SU-DHL-6 (cell line): ENCODE measurements at regions not wholly inside any gene's neighbourhood (a gene's known extent, or its start where the extent isn't known, plus 50 kb on each side); places are given as distances from the start of the nearest gene placed in this dataset.

Experiments
- EZH2phosphoT487 ChIP-seq: fragments of 200-600 bp; sonication (generic), shearing (Covaris generic); conservative IDR thresholded peaks from 2 replicates; pipeline ENCODE4 v1.6.1; 2018; ENCODE audit warnings: mild to moderate bottlenecking, antibody characterized with exemption, low read length, moderate library complexity, mixed read lengths
- TF ChIP-seq, protein P1 (sequence below): fragments of 200-600 bp; sonication (generic); IDR thresholded peaks from one replicate; pipeline ENCODE4 v1.5.1; 2017; ENCODE audit warnings: antibody characterized with exemption, mild to moderate bottlenecking, low read length, moderate library complexity; ENCODE audit not compliant: insufficient read depth, poor library complexity, severe bottlenecking

DNA sequence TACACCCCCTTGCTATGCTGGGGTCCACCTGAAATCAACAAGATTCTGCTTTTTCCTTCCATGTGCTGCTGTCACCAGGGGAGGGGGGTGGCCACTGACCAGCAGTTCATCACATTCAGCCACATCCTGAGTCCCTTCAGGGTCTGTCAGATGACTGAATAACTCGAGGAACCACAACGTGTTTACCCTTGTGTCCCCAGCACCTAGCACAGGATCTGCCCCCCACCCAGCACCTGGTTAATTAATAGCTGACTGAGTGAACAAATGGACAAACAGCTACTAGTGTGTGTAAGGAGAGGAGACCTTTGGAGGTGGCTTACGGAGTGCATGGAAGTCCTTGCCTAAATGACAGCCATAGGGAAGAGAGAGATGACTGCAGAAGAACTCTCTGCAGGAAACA, 119.5 kb upstream of the NCAM1 start:
- TF ChIP-seq, protein P1, sequence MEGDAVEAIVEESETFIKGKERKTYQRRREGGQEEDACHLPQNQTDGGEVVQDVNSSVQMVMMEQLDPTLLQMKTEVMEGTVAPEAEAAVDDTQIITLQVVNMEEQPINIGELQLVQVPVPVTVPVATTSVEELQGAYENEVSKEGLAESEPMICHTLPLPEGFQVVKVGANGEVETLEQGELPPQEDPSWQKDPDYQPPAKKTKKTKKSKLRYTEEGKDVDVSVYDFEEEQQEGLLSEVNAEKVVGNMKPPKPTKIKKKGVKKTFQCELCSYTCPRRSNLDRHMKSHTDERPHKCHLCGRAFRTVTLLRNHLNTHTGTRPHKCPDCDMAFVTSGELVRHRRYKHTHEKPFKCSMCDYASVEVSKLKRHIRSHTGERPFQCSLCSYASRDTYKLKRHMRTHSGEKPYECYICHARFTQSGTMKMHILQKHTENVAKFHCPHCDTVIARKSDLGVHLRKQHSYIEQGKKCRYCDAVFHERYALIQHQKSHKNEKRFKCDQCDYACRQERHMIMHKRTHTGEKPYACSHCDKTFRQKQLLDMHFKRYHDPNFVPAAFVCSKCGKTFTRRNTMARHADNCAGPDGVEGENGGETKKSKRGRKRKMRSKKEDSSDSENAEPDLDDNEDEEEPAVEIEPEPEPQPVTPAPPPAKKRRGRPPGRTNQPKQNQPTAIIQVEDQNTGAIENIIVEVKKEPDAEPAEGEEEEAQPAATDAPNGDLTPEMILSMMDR: no peak
- no peak for TF ChIP-seq EZH2phosphoT487
